Pulmonary artery endothelial cell (primary cell): ENCODE measurements at regions not wholly inside any gene's neighbourhood (a gene's known extent, or its start where the extent isn't known, plus 50 kb on each side); places are given as distances from the start of the nearest gene placed in this dataset.
"Not testable (repeated sequence)": the region's sequence is repeated elsewhere in the genome, so short reads cannot be mapped to it uniquely, and the experiment has no call there.

Experiments
- DNase-seq: peaks from one replicate; pipeline ENCODE4 v3.0.0-alpha.2; 2011; ENCODE audit warnings: low read depth, low spot score

DNA sequence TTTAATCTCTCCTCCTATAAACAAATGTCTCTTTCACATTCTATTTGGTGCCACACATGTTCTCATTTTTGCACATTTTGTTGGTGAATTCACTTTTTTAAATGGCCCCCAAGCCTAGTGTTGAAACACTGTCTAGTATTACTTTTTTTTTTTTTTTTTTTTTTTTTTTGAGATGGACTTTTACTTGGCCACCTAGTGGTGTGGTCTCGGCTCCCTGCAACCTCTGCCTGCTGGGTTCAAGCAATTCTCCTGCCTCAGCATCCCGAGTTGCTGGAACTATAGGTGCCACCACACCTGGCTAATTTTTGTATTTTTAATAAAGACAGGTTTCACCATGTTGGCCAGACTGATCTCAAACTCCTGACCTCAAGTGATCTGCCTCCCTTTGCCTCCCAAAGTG is 273.8 kb upstream of the SLC14A2 start:
- no peak for DNase-seq

DNA sequence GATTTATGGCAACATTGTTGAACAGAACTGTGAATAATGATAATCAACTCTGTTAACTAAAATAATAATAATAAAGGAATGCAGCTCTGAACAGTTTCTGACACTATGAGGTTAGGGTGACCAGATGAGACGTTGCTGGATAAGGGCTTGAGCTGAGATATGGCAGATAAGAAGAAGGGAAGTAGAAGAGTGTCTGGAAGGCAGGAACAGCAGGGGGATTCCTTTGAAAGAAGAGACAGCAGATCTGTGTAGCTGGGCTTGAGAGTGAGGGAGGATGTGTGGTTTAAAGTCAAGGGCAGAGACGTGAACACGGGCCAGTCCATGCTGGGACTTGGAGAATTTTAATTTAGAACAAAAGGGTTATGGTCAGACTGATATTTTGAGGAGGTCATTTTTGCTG is 273.1 kb upstream of the SLC14A2 start:
- no peak for DNase-seq

DNA sequence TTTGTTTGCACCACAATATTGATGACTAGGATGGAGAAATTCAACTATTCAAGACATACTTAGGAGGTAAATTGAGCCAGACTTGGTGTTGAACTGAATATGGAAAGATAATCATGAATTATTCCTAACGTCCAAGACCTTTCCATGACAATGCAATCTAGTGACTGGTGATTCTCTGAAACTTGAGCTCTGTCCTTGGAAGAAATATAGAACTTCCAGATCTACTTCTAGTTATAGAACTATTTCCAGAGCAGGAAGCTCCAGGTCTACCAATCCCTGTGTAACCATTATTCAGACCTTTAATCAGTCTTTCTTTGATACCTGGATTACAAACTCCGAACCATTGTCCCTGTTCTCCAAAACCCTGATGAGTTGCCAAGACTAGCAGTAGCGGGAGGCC is 272.6 kb upstream of the SLC14A2 start:
- DNase-seq = no peak

DNA sequence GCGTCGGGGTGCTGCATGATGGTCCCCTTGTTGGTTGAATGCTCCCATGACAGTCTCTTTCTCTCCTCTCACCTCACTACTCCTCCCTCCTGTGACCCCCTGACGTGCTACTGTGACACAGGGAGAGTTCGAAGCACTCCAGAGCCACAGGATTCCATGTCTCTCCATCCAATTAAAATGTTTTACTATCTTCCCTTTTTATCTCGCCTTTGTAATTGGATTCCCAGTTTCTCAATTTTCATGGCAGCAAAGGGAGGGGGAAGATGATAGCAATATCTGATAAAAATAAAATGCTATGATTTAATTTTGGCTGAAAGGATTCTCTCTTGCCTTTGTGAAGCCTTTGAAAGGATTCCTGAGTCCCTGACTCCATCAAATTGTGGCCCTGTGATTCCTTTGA is 271.9 kb upstream of the SLC14A2 start:
- DNase-seq = no peak

DNA sequence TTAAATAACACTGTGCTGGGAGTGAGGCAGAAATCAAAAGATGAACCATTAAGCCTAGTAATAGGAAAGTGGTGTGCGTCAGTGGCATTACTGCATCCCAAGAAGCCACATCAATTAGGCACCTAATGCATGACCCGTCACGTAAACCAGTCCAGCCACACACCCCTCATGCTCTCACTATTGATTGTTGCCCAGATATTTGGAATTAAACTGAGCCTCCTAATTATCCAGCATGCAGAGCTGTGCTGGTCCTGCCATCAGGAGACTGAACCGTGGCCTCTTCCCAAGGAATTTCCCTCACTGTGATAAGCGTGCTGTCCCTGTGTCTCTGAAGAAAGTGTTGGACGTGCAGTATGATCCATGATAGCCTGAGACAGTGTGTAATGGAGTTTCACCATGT is 270.6 kb upstream of the SLC14A2 start:
- not testable (repeated sequence) for DNase-seq

DNA sequence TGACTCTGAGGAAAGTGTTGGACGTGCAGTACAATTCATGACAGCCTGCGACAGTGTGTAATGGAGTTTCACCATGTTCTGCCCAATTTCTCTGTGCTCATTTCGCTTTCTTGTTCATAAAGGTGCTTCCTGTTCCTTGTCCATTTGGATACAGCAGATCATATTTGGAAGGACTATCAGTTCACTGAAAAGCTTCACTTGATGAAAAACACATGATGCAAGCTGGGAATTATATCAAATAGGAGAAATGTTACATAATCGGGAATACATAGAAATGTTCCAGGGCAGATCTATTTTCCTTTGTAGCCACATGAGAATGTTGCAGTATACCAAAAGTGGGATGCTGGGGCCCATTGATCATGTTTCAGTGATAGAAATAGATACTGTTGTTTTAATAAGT is 266.3 kb upstream of the SLC14A2 start:
- no peak for DNase-seq

DNA sequence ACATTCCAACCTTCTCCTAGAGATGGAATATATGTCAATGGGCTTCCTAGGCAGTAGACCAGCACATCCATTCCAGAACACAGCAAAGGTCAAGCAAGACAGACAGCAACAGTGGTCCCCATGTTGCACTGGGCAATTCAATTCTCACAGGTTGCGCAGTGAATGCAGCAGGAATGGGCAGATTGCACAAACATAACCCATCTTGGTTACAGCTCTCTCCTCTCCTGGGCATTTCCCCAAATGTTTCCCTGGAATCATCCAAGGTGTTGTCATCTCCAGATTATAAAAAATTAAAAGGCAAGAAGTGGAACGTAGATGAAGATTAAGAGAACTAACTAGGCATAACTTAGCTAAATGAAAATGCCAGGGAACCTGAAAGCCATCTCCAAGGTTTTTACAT is 265.8 kb upstream of the SLC14A2 start:
- DNase-seq = no peak

DNA sequence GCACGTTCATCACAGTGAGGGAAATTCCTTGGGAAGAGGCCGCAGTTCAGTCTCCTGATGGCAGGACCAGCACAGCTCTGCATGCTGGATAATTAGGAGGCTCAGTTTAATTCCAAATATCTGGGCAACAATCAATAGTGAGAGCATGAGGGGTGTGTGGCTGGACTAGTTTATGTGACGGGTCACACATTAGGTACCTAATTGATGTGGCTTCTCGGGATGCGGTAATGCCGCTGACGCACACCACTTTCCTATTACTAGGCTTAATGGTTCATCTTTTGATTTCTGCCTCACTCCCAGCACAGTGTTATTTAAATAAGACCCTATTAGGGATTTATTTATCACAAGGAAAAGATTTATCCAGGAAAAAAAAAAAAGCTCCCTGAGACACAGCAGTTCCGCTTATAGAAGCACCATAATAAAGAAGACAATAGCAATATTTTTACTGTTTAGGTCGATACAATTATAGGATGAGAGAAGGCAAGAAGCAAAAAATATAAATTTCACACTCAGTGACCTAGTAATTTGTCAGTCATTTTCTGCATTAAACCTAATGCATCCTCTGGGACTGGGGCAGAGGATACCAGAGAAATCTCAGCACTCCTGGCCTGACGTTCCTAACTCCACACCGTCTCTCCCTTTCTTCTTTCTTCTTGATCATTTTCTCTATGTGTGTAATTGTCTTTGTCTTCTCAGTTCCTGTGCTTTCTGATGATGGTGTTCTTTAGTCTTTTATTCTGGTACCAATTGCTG is 264.7 kb upstream of the SLC14A2 start:
- no peak for DNase-seq

DNA sequence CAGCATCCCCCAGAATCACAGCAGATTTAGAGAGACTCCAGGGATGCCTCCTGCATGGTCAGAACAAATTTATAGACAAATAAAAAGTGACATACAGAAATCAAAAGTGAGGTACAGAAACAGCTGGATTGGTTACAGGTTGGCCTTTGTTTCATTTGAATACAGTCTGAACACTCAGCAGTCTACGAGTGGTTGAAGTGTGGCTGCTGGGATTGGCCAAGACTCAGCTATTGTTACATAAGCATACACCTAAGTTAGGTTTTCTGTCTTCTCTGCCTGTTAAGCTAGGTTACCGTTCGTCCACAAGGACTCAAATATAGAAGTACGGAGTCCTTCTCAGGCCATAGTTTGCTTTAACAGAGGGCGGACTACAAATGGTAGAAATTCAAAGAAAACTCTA is 262.4 kb upstream of the SLC14A2 start:
- DNase-seq = no peak

DNA sequence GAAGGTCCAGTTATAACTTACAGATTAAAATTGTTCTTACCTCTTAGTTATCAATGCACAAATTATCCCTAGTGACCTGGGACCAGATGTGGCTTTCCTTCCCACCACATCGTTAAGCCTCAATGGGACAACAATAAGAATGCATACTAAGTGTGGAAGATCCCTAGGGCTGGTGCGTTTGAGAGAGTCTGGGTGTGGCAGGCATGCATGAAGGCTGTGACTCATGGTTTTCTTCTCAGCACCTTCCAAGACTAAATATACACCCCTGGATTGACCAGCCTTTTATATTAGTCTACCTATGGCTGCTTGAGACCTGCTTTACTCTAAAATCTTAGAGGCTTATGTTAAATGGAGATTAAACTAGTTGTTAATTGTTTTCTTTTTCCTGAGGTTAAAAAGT is 261.7 kb upstream of the SLC14A2 start:
- no peak for DNase-seq

DNA sequence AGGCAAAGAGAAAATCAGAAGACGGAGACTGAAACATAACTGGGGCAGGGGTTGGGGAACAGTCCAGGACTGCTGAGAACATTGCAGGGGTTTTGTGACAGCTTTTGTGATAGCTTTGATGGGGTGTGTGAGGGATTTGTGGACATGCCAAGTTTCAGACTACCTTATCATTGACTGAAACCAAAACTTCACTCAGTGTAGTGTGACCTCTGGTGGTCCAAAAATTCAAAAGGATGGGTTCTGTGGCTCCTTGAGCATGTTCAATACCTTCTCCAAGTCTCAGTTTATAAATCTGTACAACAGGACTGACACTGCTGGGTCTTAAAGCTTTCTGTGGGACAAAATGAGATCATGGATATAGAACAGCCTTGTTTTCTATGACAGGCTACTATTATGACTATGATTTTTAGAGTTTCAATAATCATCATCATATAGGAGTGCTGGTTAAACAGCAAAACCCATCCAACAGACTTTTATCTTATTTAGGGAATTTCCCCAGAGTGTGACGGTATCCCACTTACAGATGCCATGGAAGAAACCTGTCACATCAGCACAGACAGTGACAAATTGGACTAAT is 259.2 kb upstream of the SLC14A2 start:
- no peak for DNase-seq

DNA sequence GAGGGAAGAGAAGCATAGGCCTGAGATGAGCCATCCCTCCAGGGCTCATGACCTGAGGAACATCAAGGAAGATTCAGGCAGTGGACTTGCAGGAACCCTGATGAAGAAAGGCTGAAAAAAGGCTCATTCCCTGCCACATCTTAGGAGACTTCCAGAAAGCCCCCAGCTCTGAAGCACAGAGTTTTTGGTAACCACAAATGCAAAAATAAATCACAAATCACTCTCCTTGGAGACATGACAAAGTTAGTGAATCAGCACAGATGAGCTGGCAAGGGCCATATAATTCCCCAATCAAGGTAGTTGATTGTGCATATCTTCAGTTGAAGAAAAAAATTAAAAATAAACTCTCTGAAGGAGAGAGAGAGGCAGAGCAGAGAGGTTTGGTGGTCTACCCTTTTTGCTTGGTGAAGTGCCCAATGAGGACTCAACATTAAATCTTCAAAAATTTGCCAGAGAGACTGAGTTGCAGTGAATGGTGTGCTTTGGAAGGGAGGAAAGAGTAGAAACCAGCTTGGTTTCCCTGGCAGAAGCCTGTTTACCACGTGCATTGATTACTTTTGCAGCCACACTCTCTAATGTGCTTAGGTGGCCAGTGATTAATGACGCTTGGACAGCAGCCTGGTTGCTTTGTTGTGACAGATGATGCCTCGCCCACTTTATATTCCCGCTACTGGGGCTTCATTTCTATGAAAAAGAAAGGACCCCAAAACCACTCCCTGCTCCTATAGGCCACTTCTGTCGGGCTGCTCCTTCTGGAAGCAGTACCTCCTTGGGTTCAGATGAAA is 257.4 kb upstream of the SLC14A2 start:
- DNase-seq = no peak

DNA sequence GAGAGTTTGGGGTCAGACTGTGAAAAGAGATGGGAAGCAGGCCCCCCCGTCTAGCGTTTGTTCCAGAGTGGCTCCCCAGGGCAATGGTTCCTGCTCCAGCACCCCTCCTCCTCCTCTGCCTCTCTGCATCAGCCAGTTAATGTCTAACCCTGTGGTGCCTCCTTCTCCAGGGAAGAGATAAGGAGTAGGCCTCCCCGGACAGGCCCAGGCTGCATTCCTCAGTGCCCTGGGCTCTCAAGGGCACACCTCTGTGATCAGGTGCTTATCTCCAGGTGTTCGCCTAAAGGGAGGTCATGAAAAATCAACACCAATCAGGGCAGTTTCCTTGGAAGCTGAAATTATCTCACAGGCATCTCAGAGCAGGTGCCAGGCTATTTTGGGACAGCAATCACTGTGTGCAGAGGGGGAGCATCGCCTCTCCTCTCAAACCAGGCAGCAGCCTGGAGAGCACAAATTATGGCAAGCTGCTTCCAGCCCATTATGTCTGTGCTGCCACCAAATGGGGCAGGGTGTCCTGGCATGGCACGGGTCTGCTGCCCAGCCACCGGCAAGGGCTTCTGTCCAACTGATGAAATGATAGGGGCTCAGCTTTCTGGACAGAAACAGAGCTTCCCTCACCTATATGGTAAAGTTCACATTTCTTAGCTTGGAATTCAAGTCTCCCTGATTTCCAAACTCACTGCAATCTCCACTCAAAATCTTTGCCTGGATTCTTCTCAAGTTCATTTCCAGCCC is 255.8 kb upstream of the SLC14A2 start:
- no peak for DNase-seq

DNA sequence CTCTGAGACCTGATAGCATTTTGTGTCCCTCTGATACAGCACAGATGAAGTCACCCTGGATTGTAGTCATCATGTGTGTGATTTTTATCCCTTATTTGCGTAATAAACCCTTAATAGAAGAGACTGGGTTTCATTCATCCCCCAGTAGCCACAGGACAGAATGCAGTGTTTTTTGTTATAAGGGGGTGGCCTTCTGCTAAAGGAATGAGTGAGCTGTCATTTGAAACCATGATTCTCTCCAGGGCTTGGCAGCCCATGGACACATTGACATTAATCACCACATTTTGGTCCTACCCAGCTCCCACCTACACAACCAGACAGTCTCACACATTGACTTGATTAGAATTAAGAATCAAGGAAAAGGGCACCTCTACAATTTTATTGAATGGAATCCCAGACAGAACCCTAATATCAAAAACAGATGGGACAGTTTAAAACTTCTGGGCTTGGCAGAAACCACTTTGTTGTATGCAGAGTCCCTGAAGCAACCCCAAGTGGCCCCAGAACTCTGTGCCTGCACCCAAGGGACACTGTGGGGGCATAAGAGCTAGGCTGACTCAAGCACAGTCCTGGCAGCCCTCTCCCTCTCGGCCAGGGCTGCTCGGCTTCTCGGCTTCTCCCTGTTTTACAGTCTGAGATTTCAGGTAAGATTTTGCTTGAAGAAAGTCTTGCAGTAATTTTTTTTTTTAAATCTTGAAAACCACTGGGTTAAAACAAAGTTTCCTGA is 254.0 kb upstream of the SLC14A2 start:
- DNase-seq = no peak

DNA sequence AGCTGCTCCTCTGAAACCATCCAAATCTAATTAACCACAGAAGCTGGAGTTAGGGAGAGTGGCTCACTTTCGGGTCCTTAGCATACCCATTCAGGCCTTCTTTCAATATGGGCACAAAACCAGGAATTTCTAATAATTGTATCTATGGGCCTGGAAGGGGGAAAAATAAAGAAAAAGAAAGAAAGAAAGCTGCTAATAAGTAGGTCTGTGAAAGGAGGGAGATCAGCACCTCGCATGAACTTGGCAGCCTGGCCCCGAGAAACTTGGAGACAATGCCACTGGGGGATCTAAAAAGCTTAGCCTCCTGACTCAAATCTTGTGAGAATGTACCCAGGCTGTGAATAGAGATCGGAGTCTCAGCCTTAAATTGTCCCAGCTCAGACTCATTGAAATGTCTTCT is 252.1 kb upstream of the SLC14A2 start:
- DNase-seq = no peak

DNA sequence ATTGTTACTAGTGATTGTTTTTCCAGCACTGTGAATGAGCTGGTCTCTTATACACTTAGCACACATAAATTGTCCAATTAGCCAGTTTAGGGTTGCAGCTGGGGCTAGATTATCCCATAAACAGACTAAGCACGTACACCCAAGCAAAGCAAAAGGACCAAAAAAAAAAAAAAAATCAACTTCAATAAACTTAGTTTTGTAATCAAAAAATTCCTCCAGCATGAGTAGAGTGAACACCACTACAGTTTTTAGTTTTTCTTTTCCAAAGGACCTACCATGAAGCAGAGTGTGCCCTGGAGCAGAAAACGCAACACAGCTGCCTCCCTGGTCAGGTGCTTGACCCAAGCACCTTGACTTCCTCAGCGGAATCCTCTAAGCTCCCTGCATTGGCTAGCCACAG is 249.4 kb upstream of the SLC14A2 start:
- DNase-seq = no peak

DNA sequence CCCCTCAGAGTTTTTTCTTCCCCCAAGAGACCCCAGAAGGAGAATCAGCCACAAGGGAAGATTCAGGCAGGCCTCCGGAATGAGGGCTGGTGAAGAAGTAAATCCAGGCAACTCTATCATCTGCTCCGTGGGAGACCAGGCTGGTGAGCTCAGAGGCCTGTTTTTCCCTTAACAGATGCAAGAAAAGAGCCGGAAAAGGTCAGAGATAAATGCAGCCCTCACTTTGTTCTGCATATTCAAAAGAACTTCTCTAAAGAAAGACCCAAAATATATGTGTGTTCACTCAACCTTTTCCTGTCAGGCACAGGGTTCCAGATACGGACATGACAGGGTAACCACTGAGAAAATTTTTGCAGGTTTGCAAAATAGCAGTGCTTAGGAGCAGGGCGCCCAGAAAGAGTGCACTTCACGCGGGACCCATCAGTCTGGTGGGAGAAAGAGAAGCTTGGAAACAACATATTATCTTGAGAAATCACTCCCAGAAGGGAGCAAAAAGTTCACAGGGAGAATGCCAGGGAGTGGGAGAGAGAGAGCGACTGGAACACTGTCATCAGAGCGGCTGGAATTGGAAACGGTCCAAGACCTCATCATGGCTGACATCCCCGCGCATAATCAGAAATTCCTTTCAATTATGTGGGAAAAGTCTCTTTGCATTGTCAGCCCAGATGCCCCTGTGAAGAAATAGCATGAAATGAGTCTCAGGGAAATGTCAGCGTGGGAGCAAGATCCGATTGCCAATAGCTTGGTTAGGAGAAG is 244.8 kb upstream of the SLC14A2 start:
- DNase-seq = no peak

DNA sequence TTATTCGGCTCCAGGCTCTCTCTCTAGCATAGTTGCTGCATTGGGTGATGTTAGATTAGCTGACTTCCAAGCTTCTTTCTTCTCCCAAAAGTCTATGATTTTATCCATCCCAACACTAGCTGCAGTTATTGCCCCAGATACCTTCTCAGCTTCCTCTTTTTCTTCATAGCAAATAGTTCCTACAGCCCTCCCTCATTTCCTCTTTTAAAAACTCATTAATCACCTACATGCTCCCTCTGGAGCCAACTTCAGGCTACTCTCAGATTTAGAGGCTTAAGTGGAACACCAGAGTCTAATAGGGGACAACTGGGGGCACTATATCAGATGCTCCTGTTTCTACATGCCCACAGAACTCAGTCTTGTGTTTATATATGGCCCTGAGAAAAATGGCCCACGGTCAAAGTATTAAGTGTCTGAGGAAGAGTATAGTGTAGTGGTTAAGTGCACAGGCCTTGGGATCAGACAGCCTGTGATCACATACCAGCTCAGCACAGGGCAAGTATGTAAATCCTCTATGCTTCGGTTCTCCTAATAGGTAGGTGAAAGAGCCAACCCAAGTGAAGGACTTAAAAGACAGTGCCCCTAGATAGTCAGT is 241.9 kb upstream of the SLC14A2 start:
- DNase-seq = no peak

DNA sequence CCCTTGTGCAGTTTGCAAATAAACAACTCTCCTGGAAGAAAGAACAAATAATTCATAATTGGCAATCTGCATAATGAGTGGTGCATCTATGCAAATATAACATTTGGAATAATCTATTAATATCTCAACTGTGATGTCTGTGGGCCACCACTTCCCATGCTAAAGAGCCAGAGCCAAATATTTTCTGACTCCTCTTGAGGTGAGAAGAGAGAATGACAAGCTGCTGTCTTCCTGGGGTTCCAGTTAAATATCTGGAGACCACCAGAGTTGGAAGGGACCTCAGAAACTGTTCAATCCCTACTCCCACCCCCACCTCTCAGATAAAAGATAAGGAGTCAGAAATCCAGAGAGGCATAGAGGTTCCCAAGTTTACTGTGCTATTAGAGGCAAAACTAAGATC is 241.0 kb upstream of the SLC14A2 start:
- no peak for DNase-seq
